ENCODE measurements at regions not wholly inside any gene's neighbourhood (a gene's known extent, or its start where the extent isn't known, plus 50 kb on each side); places are given as distances from the start of the nearest gene placed in this dataset.

DNA sequence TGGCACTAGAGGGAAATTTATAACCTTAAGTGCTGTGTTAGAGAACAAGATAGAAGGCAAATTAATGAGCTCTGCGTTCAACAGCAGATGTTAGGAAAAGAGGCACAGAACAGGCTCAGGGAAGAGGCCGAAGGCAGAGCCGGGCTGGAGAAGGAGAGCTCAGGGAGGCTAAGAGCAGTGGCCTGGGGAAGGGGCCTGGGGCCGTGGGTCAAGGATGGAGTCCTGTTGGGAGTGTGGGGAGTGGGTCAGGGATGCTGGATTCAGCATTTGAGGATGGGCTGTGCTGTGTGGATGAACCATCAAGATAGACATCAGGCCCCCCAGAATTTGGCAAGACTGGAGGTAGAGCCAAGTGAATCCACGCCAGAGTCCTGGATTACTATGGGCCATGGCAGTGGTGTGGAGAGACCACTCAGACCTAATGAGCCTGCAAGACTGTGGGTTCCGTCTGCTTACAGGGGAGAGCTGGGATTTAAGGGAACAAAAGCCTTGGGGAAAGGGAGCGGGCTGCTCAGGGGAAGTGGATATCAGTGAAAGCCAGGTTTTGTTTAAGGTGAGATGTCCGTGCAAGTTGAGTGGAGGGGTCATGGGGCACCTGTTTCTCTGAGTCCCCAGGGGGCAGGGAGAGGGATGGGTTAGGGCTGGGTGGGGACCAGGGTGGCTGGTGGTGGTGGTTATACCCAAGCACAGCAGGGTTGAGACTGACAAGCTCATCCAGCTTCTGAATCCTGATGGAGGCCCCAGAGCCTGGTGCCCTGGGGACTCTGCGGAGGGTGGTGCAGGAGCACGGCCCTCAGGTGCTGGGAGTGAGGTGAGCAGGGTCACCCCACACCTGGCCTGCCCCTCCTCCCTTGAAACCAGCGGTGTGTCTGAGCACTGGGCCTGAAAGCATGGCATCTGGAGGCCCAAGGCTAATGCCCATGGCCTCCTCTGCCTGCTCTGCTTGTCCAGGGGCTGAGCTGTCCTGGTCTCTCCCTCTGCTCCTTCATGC is 101.7 kb downstream of the BMS1 start:
- no peak for TF ChIP-seq EZH2 (IDR thresholded peaks at IDR 0.05; ENCODE audit: low read length)
- TF ChIP-seq, protein P1, sequence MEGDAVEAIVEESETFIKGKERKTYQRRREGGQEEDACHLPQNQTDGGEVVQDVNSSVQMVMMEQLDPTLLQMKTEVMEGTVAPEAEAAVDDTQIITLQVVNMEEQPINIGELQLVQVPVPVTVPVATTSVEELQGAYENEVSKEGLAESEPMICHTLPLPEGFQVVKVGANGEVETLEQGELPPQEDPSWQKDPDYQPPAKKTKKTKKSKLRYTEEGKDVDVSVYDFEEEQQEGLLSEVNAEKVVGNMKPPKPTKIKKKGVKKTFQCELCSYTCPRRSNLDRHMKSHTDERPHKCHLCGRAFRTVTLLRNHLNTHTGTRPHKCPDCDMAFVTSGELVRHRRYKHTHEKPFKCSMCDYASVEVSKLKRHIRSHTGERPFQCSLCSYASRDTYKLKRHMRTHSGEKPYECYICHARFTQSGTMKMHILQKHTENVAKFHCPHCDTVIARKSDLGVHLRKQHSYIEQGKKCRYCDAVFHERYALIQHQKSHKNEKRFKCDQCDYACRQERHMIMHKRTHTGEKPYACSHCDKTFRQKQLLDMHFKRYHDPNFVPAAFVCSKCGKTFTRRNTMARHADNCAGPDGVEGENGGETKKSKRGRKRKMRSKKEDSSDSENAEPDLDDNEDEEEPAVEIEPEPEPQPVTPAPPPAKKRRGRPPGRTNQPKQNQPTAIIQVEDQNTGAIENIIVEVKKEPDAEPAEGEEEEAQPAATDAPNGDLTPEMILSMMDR (optimal IDR thresholded peaks at IDR 0.05 in 1 of 3, IDR thresholded peaks at IDR 0.05 in 1 of 3, conservative IDR thresholded peaks at IDR 0.05 in 1 of 3; ENCODE audit: extremely low read depth in 1 of 3, insufficient read depth in 2 of 3, low read length in 3 of 3), result no peak
- Histone ChIP-seq H3K9me3 (ENCODE audit: control insufficient read depth, low read depth, low read length) (peaks cover 3% of the 10 kb centered on the region), H3K4me2 (ENCODE audit: control insufficient read depth, extremely low read depth, insufficient read depth, low read depth, low read length) (no peak overlapping the region), H3K9ac (ENCODE audit: control insufficient read depth, extremely low read depth, insufficient read depth, low read length) (no peak overlapping the region), H2AFZ (ENCODE audit: control insufficient read depth, low read length) (no peak overlapping the region), H3K4me1 (ENCODE audit: control insufficient read depth, extremely low read depth, insufficient read depth, low read length) (no peaks in the 10 kb centered on the region), H3K36me3 (ENCODE audit: control insufficient read depth in 2 of 2, extremely low read depth in 1 of 2, insufficient read depth in 2 of 2, low read length in 2 of 2) (no peaks in the 10 kb centered on the region), H3K27ac (ENCODE audit: control insufficient read depth, insufficient read depth, low read length) (no peak overlapping the region), H3K9me1 (ENCODE audit: control insufficient read depth, extremely low read depth, insufficient read depth, low read length) (no peaks in the 10 kb centered on the region), H3K27me3 (ENCODE audit: control insufficient read depth, extremely low read depth, insufficient read depth, low read length) (no peaks in the 10 kb centered on the region), H4K20me1 (ENCODE audit: control insufficient read depth, extremely low read depth, insufficient read depth, low read length) (no peaks in the 10 kb centered on the region), H3K79me2 (ENCODE audit: control insufficient read depth, insufficient read depth, low read length) (no peaks in the 10 kb centered on the region), H3K4me3 (ENCODE audit: control insufficient read depth in 2 of 3, extremely low read depth in 1 of 3, insufficient read depth in 2 of 3, low read depth in 1 of 3, low read length in 3 of 3) (no peak overlapping the region)
- no peak for DNase-seq (ENCODE audit: low read depth, low spot score)
- dilution Hi-C loops (cut with MboI; ENCODE audit: extremely low pct_ligation_motif_present, low sequenced_read_pairs), result no loop called here
- no peak for FAIRE-seq

DNA sequence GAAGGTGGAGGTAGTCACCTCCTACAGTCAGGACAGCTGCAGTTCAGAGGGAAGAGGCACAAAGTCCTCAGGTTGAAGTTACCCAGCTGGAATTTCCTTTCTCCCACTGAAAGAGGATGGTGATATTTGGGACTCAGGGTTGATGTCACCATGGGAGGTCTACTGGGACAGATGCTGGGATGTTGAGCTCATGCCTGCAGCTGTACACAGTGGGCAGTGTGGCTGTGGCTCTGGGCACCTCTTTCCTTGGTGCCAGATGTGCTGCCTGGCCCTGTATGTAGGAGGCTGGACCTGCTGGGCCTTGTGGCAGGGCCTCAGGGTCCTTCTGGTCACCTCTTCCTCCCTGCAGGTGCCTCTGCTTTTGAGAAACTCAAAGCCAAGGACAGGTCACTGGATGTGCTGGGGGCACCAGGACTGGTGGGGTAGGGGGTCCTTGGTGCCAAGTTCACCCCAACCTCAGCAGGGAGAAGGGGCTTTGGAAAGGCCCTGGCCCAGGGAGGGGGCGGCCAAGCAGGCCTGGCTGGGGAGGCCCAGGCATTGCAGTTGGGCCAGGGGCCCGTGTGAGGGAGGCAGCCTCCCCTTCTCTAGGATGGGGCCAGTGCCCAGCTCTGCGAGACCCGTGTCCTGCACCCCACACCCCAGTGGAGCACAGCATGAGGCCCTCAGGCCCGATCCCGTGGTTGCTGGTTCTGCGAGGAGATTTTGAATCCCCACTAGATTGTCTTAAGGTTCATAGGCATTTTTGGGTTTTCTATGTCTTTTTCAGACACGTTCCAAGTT is 103.1 kb downstream of the BMS1 start:
- no peak for TF ChIP-seq EZH2 (IDR thresholded peaks at IDR 0.05; ENCODE audit: low read length)
- TF ChIP-seq, protein P1 (optimal IDR thresholded peaks at IDR 0.05 in 1 of 3, IDR thresholded peaks at IDR 0.05 in 1 of 3, conservative IDR thresholded peaks at IDR 0.05 in 1 of 3; ENCODE audit: extremely low read depth in 1 of 3, insufficient read depth in 2 of 3, low read length in 3 of 3), result no peak
- H3K9me1 ChIP-seq (ENCODE audit: control insufficient read depth, extremely low read depth, insufficient read depth, low read length), result no peaks in the 10 kb centered on the region
- no peak overlapping the region for H3K9ac ChIP-seq (ENCODE audit: control insufficient read depth, extremely low read depth, insufficient read depth, low read length)
- H3K4me1 ChIP-seq (ENCODE audit: control insufficient read depth, extremely low read depth, insufficient read depth, low read length), result no peaks in the 10 kb centered on the region
- dilution Hi-C loops (cut with MboI; ENCODE audit: extremely low pct_ligation_motif_present, low sequenced_read_pairs), result no loop called here
- H3K9me3 ChIP-seq (ENCODE audit: control insufficient read depth, low read depth, low read length), result peaks cover 3% of the 10 kb centered on the region
- no peak overlapping the region for H3K4me2 ChIP-seq (ENCODE audit: control insufficient read depth, extremely low read depth, insufficient read depth, low read depth, low read length)
- H4K20me1 ChIP-seq (ENCODE audit: control insufficient read depth, extremely low read depth, insufficient read depth, low read length), result no peaks in the 10 kb centered on the region
- no peaks in the 10 kb centered on the region for H3K79me2 ChIP-seq (ENCODE audit: control insufficient read depth, insufficient read depth, low read length)
- no peak overlapping the region for H2AFZ ChIP-seq (ENCODE audit: control insufficient read depth, low read length)
- H3K36me3 ChIP-seq (ENCODE audit: control insufficient read depth in 2 of 2, extremely low read depth in 1 of 2, insufficient read depth in 2 of 2, low read length in 2 of 2), result no peaks in the 10 kb centered on the region
- no peak for DNase-seq (ENCODE audit: low read depth, low spot score)
- no peak for FAIRE-seq
- no peaks in the 10 kb centered on the region for H3K27me3 ChIP-seq (ENCODE audit: control insufficient read depth, extremely low read depth, insufficient read depth, low read length)
- H3K4me3 ChIP-seq (ENCODE audit: control insufficient read depth in 2 of 3, extremely low read depth in 1 of 3, insufficient read depth in 2 of 3, low read depth in 1 of 3, low read length in 3 of 3), result no peak overlapping the region
- no peak overlapping the region for H3K27ac ChIP-seq (ENCODE audit: control insufficient read depth, insufficient read depth, low read length)
